ENCODE measurements at regions not wholly inside any gene's neighbourhood (a gene's known extent, or its start where the extent isn't known, plus 50 kb on each side); places are given as distances from the start of the nearest gene placed in this dataset.

GRCh38 chr18:76594966-76595365, 99.9 kb upstream of the ZNF516 start:
- intact Hi-C loops (cut with micrococcal nuclease) = no loop called here

GRCh38 chr18:76593843-76594242, 98.8 kb upstream of the ZNF516 start:
- Histone ChIP-seq H3K4me1 (ENCODE audit: control insufficient read depth in 1 of 2, insufficient read depth in 2 of 2, low read length in 2 of 2) (no peaks in the 10 kb centered on the region), H3K9me2 (ENCODE audit: insufficient read depth) (no peaks in the 10 kb centered on the region), H3K27ac (ENCODE audit: low read depth, low read length) (no peak overlapping the region), H2AFZ (ENCODE audit: low read depth, low read length, poor library complexity, severe bottlenecking) (no peak overlapping the region), H3K4me2 (ENCODE audit: low read length) (no peak overlapping the region), H3K9me3 (ENCODE audit: control insufficient read depth in 1 of 2, insufficient read depth in 1 of 2, low read depth in 1 of 2, low read length in 2 of 2) (no peaks in the 10 kb centered on the region), H3K27me3 (ENCODE audit: insufficient read depth, low read length) (peaks cover 34% of the 10 kb centered on the region), H3K9ac (ENCODE audit: low read length) (no peak overlapping the region), H3K36me3 (ENCODE audit: control insufficient read depth in 1 of 2, insufficient read depth in 2 of 2, low read length in 2 of 2) (no peaks in the 10 kb centered on the region), H4K20me1 (ENCODE audit: insufficient read depth) (no peaks in the 10 kb centered on the region), H3K4me3 (replicated peaks in 1 of 2; ENCODE audit: low read depth in 1 of 2, low read length in 2 of 2) (no peak overlapping the region), H3K79me2 (ENCODE audit: insufficient read depth, low read length) (no peaks in the 10 kb centered on the region)
- DNase-seq (ENCODE audit: low read depth, low spot score) = no peak
- RAD21 ChIA-PET (ENCODE audit: low non-redundant PET in 1 of 2, low total read pairs in 2 of 2, uncharacterized antibody in 2 of 2, unreplicated experiment in 2 of 2) = no interaction called here
- no peak for ATAC-seq
- POLR2A ChIA-PET = no interaction called here
- CTCF ChIA-PET = no interaction called here
- intact Hi-C loops (cut with micrococcal nuclease) = no loop called here
- no peak for TF ChIP-seq ZNF274 (IDR thresholded peaks at IDR 0.05; ENCODE audit: low read depth, low read length)
- TF ChIP-seq RAD21 (IDR thresholded peaks at IDR 0.05; ENCODE audit: low read depth) = no peak
- TF ChIP-seq SP1 (IDR thresholded peaks at IDR 0.05; ENCODE audit: low read depth) = no peak
- no TSS peak for BruUV-seq (replicated peaks)

More at GRCh38 chr18:76594966-76595365, 99.9 kb upstream of the ZNF516 start:
- RAD21 ChIA-PET (ENCODE audit: low non-redundant PET in 1 of 2, low total read pairs in 2 of 2, uncharacterized antibody in 2 of 2, unreplicated experiment in 2 of 2) = no interaction called here
- no peak for ATAC-seq
- H3K36me3 ChIP-seq (ENCODE audit: control insufficient read depth in 1 of 2, insufficient read depth in 2 of 2, low read length in 2 of 2) = no peaks in the 10 kb centered on the region
- peaks cover 25% of the 10 kb centered on the region for H3K27me3 ChIP-seq (ENCODE audit: insufficient read depth, low read length)
- no peak for DNase-seq (ENCODE audit: low read depth, low spot score)
- POLR2A ChIA-PET = no interaction called here
- H4K20me1 ChIP-seq (ENCODE audit: insufficient read depth) = no peaks in the 10 kb centered on the region
- H3K27ac ChIP-seq (ENCODE audit: low read depth, low read length) = no peak overlapping the region
- H3K9me2 ChIP-seq (ENCODE audit: insufficient read depth) = no peaks in the 10 kb centered on the region
- H3K9me3 ChIP-seq (ENCODE audit: control insufficient read depth in 1 of 2, insufficient read depth in 1 of 2, low read depth in 1 of 2, low read length in 2 of 2) = no peaks in the 10 kb centered on the region
- H3K4me2 ChIP-seq (ENCODE audit: low read length) = no peak overlapping the region
- no peak overlapping the region for H3K4me3 ChIP-seq (replicated peaks in 1 of 2; ENCODE audit: low read depth in 1 of 2, low read length in 2 of 2)
- no peak overlapping the region for H3K9ac ChIP-seq (ENCODE audit: low read length)
- no TSS peak for BruUV-seq (replicated peaks)
- no peaks in the 10 kb centered on the region for H3K4me1 ChIP-seq (ENCODE audit: control insufficient read depth in 1 of 2, insufficient read depth in 2 of 2, low read length in 2 of 2)
- CTCF ChIA-PET = no interaction called here
- TF ChIP-seq JUND (IDR thresholded peaks at IDR 0.05) = no peak
- TF ChIP-seq EZH2phosphoT487 (IDR thresholded peaks at IDR 0.05; ENCODE audit: borderline replicate concordance) = no peak
- H2AFZ ChIP-seq (ENCODE audit: low read depth, low read length, poor library complexity, severe bottlenecking) = no peak overlapping the region
- H3K79me2 ChIP-seq (ENCODE audit: insufficient read depth, low read length) = no peaks in the 10 kb centered on the region

Measured in HCT116 (cell line).